GM23248 (cell line): ENCODE measurements at regions not wholly inside any gene's neighbourhood (a gene's known extent, or its start where the extent isn't known, plus 50 kb on each side); places are given as distances from the start of the nearest gene placed in this dataset.

Experiments used
- DNase-seq: peaks from one replicate; pipeline ENCODE4 v3.0.0-alpha.2; 2015
- H2AFZ ChIP-seq: fragments of 200-600 bp; sonication (generic); 2 replicates; pipeline ENCODE4 v1.6.1; 2016; ENCODE audit warnings: antibody characterized with exemption
- H3F3A ChIP-seq: fragments of 200-600 bp; sonication (generic); 2 replicates; pipeline ENCODE4 v1.6.1; 2016; ENCODE audit warnings: mild to moderate bottlenecking, antibody characterized with exemption, mixed run types; ENCODE audit not compliant: insufficient read depth
- H3K27ac ChIP-seq: fragments of 200-600 bp; sonication (generic); 2 replicates; pipeline ENCODE4 v1.5.1; 2016; ENCODE audit warnings: mild to moderate bottlenecking
- H3K27me3 ChIP-seq: fragments of 200-600 bp; sonication (generic); replicated peaks from 2 replicates; pipeline ENCODE4 v1.6.1; 2016; ENCODE audit warnings: mild to moderate bottlenecking; ENCODE audit not compliant: insufficient read depth
- H3K36me3 ChIP-seq: fragments of 200-600 bp; sonication (generic); 2 replicates; pipeline ENCODE4 v1.6.1; 2016; ENCODE audit warnings: low read depth, mild to moderate bottlenecking
- H3K4me1 ChIP-seq: fragments of 200-600 bp; sonication (generic); 2 replicates; pipeline ENCODE4 v1.6.1; 2016; ENCODE audit warnings: mild to moderate bottlenecking; ENCODE audit not compliant: insufficient read depth
- H3K4me2 ChIP-seq: fragments of 200-600 bp; sonication (generic); one replicate; pipeline ENCODE4 v1.6.1; 2016; ENCODE audit warnings: mild to moderate bottlenecking; ENCODE audit not compliant: unreplicated experiment
- H3K4me3 ChIP-seq: fragments of 200-600 bp; sonication (generic); 2 replicates; pipeline ENCODE4 v1.5.1; 2016; ENCODE audit warnings: mild to moderate bottlenecking
- H3K79me2 ChIP-seq: fragments of 200-600 bp; sonication (generic); 2 replicates; pipeline ENCODE4 v1.6.1; 2016; ENCODE audit warnings: mild to moderate bottlenecking; ENCODE audit not compliant: insufficient read depth
- H3K9ac ChIP-seq: fragments of 200-600 bp; sonication (generic); 2 replicates; pipeline ENCODE4 v1.6.1; 2016; ENCODE audit warnings: mild to moderate bottlenecking
- H3K9me2 ChIP-seq: fragments of 200-600 bp; sonication (generic); 2 replicates; pipeline ENCODE4 v1.6.1; 2016; ENCODE audit warnings: mixed run types, mild to moderate bottlenecking, moderate library complexity; ENCODE audit not compliant: insufficient read depth
- H3K9me3 ChIP-seq: fragments of 200-600 bp; sonication (generic); one replicate; pipeline ENCODE4 v1.6.1; 2017; ENCODE audit warnings: low read depth
- H4K20me1 ChIP-seq: fragments of 200-600 bp; sonication (generic); 2 replicates; pipeline ENCODE4 v1.6.0; 2016; ENCODE audit not compliant: insufficient read depth
- EZH2 ChIP-seq: fragments of 200-600 bp; sonication (generic); IDR thresholded peaks from 2 replicates; pipeline ENCODE4 v1.6.1; 2018; ENCODE audit warnings: antibody characterized with exemption, mild to moderate bottlenecking; ENCODE audit not compliant: insufficient read depth, poor library complexity, severe bottlenecking
- EZH2phosphoT487 ChIP-seq: fragments of 200-600 bp; sonication (generic); IDR thresholded peaks from 2 replicates; pipeline ENCODE4 v1.6.1; 2018; ENCODE audit warnings: antibody characterized with exemption, moderate library complexity, mild to moderate bottlenecking, low read depth; ENCODE audit not compliant: insufficient read depth
- WGBS, 2 experiments: methylation state at CpG; one replicate each; pipeline ENCODE4 v1.1.6; 2015 to 2017; ENCODE audit warnings: low lambda C conversion rate in 2 of 2, low coverage in 1 of 2; ENCODE audit errors: missing lambda C conversion rate in 2 of 2; 5-methylcytosine and 5-hydroxymethylcytosine counted together
- in situ Hi-C: fragments of 300-500 bp; cut with MboI; formaldehyde crosslinking; loops from 2 replicates; pipeline ENCODE4 v1.15.0; 2020

- H3K27ac ChIP-seq, result no peak overlapping the region
- H4K20me1 ChIP-seq, result no peaks in the 10 kb centered on the region
- H3K27me3 ChIP-seq, result no peaks in the 10 kb centered on the region
- H2AFZ ChIP-seq, result no peak overlapping the region
- H3F3A ChIP-seq, result no peaks in the 10 kb centered on the region
- H3K9me2 ChIP-seq, result no peaks in the 10 kb centered on the region
- no peaks in the 10 kb centered on the region for H3K36me3 ChIP-seq
- H3K9ac ChIP-seq, result no peak overlapping the region
- no peak overlapping the region for H3K4me2 ChIP-seq
- 88 to 92% methylated on average over 4 of the region's 4 CpGs for WGBS, 2 experiments
- H3K79me2 ChIP-seq, result no peaks in the 10 kb centered on the region
- in situ Hi-C loops, result no loop called here
- no peak for DNase-seq
- TF ChIP-seq EZH2phosphoT487, result no peak
- H3K4me3 ChIP-seq, result no peak overlapping the region
- H3K9me3 ChIP-seq, result no peaks in the 10 kb centered on the region
- peaks cover 11% of the 10 kb centered on the region; the same call in 1 of the 2 replicates for H3K4me1 ChIP-seq
These were observed 263.2 kb downstream of the EN1 start for GRCh38 chr2:118584062-118584749.

GRCh38 chr2:118582058-118582457 lies 265.4 kb downstream of the EN1 start:
- Histone ChIP-seq H3K4me1 (peaks cover 19% of the 10 kb centered on the region), H2AFZ (no peak overlapping the region), H4K20me1 (no peaks in the 10 kb centered on the region), H3K9ac (no peak overlapping the region), H3K79me2 (no peaks in the 10 kb centered on the region), H3F3A (peaks cover 14% of the 10 kb centered on the region), H3K4me3 (no peak overlapping the region), H3K4me2 (no peak overlapping the region), H3K9me3 (no peaks in the 10 kb centered on the region), H3K9me2 (no peaks in the 10 kb centered on the region), H3K27ac (no peak overlapping the region), H3K27me3 (no peaks in the 10 kb centered on the region), H3K36me3 (no peaks in the 10 kb centered on the region)
- no peak for TF ChIP-seq EZH2
- no peak for TF ChIP-seq EZH2phosphoT487
- peak; percentile 29 for DNase-seq
- in situ Hi-C loops, result no loop called here
- WGBS, 2 experiments, result 61 to 64% methylated on average over 4 of the region's 4 CpGs

DNA sequence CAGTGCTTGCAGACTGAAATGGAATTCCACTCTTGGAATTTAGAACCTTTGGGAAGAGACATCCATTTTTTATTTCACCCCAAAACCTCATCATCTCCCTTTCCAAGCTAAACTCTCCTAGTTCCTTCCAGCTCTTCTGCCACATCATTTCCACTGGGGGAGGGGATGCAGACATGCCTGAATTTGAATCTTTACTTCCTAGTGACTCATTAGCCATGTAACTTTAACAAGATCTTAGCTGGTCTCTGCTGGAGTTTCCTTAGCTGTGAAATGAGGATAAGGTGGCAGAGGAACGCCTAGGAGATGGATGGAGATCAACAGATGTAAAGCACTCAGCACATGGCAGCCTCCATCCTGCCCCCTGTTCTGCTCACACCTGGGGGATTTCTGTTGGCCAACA lies 266.8 kb downstream of the EN1 start:
- H3K9me2 ChIP-seq, result no peaks in the 10 kb centered on the region
- 81 to 94% methylated on average over 1 of the region's 1 CpG for WGBS, 2 experiments
- H3K4me3 ChIP-seq, result no peak overlapping the region
- H3K27ac ChIP-seq, result no peak overlapping the region
- no peaks in the 10 kb centered on the region for H3K36me3 ChIP-seq
- DNase-seq, result peak; percentile 74
- H3K4me1 ChIP-seq, result peaks cover 33% of the 10 kb centered on the region
- no peaks in the 10 kb centered on the region for H3K79me2 ChIP-seq
- H3K9me3 ChIP-seq, result no peaks in the 10 kb centered on the region
- peaks cover 21% of the 10 kb centered on the region for H3F3A ChIP-seq
- H3K4me2 ChIP-seq, result no peak overlapping the region
- no peak overlapping the region for H2AFZ ChIP-seq
- TF ChIP-seq EZH2, result no peak
- no peak for TF ChIP-seq EZH2phosphoT487
- H4K20me1 ChIP-seq, result no peaks in the 10 kb centered on the region
- in situ Hi-C loops, result no loop called here
- no peaks in the 10 kb centered on the region for H3K27me3 ChIP-seq
- H3K9ac ChIP-seq, result no peak overlapping the region

- no peaks in the 10 kb centered on the region for H4K20me1 ChIP-seq
- H3K79me2 ChIP-seq, result no peaks in the 10 kb centered on the region
- H3K9me3 ChIP-seq, result no peaks in the 10 kb centered on the region
- no peaks in the 10 kb centered on the region for H3K9me2 ChIP-seq
- H3K4me3 ChIP-seq, result no peak overlapping the region
- H3K4me2 ChIP-seq, result no peak overlapping the region
- in situ Hi-C loops, result no loop called here
- no peak overlapping the region for H2AFZ ChIP-seq
- H3K4me1 ChIP-seq, result peaks cover 35% of the 10 kb centered on the region
- H3K27ac ChIP-seq, result no peak overlapping the region
- DNase-seq, result no peak
- peaks cover 21% of the 10 kb centered on the region for H3F3A ChIP-seq
- WGBS, 2 experiments, result 84 to 86% methylated on average over 2 of the region's 2 CpGs
- H3K27me3 ChIP-seq, result no peaks in the 10 kb centered on the region
- no peak overlapping the region for H3K9ac ChIP-seq
- H3K36me3 ChIP-seq, result no peaks in the 10 kb centered on the region
- TF ChIP-seq EZH2 (no peak), EZH2phosphoT487 (no peak)
These were observed 267.3 kb downstream of the EN1 start for GRCh38 chr2:118580107-118580506.

DNA sequence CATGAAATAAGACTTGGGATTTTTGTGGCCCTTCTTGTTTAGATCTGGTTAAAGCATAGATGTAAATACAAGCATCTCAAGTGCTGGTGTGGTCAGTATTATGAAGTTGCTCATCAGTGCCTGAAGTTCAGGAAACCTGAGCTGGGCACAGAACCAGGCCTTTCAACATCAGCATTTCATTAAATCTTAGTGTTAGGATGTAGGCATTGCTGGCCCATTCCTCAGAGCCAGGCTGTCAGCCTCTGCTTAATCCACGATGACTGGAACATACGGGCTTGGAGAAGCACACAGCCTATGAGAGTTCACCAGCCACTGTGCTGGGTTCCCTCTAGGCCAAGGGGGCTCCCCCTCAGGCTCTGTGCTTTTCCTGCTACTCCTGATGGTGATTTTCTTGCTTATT lies 270.2 kb downstream of the EN1 start:
- peak; percentile 83 for DNase-seq
- no peak overlapping the region for H2AFZ ChIP-seq
- H3K4me1 ChIP-seq, result peaks cover 35% of the 10 kb centered on the region
- TF ChIP-seq EZH2 (no peak), EZH2phosphoT487 (no peak)
- peak overlapping the region; percentile 71 for H3K27ac ChIP-seq
- no peak overlapping the region; the same call in 1 of the 2 replicates for H3K9ac ChIP-seq
- H3K4me3 ChIP-seq, result no peak overlapping the region
- H3K27me3 ChIP-seq, result no peaks in the 10 kb centered on the region
- H3K36me3 ChIP-seq, result no peaks in the 10 kb centered on the region
- H4K20me1 ChIP-seq, result no peaks in the 10 kb centered on the region
- H3K9me3 ChIP-seq, result no peaks in the 10 kb centered on the region
- H3K4me2 ChIP-seq, result peak overlapping the region; percentile 18
- 10 to 17% methylated on average over 2 of the region's 2 CpGs for WGBS, 2 experiments
- H3F3A ChIP-seq, result peaks cover 21% of the 10 kb centered on the region
- H3K79me2 ChIP-seq, result no peaks in the 10 kb centered on the region
- in situ Hi-C loops, result no loop called here
- no peaks in the 10 kb centered on the region for H3K9me2 ChIP-seq
